Right lobe of liver (tissue), 4 donors: ENCODE measurements at regions not wholly inside any gene's neighbourhood (a gene's known extent, or its start where the extent isn't known, plus 50 kb on each side); places are given as distances from the start of the nearest gene placed in this dataset.

Experiments
- POLR2A ChIP-seq: fragments of 450-650 bp; IDR thresholded peaks from one replicate; pipeline ENCODE4 v1.6.1; 2017; ENCODE audit warnings: antibody characterized with exemption, mild to moderate bottlenecking
- TF ChIP-seq, protein P1 (sequence below), 4 donors: fragments of 200-600 bp in 3 of 4; fragments of 450-650 bp in 1 of 4; IDR thresholded peaks; one replicate each; pipeline versions ENCODE4 v1.5.1 to v1.8.0; 2016 to 2022; ENCODE audit warnings: antibody characterized with exemption in 4 of 4, mild to moderate bottlenecking in 2 of 4
- donor health status: DM: no; HTN: no; CAD: no.
- donor health status: DM: no; HTN: no; CAD: no.
- donor health status: DM: no; HTN: yes; CAD: no.

DNA sequence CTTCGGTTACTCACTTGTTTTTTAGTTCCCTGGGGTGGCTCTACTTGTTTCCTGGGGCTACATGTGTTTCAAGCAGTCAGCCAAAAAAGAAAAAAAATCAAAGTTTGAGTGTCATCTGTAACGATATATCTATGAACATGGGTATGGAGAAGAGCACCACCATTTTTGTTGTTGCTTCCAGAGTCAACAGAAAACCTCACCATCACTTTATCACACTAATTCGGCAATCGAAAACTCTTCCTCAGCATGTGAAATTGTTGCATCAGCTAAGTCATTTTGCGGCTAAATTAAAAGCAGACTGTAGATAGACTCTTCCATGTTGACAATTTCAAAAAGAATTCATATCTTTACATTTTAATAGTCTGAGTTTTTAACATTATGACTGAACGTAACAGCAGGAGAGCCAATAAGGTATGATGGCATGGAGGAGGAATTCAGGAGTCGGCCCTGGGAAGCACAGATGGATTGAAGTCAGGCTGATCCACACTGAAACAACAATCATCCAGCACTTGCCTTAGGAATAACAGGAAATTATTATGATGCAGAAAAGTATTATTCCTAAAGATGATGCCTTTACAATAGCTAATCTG lies 455.7 kb upstream of the KLF6 start:
- TF ChIP-seq, protein P1, sequence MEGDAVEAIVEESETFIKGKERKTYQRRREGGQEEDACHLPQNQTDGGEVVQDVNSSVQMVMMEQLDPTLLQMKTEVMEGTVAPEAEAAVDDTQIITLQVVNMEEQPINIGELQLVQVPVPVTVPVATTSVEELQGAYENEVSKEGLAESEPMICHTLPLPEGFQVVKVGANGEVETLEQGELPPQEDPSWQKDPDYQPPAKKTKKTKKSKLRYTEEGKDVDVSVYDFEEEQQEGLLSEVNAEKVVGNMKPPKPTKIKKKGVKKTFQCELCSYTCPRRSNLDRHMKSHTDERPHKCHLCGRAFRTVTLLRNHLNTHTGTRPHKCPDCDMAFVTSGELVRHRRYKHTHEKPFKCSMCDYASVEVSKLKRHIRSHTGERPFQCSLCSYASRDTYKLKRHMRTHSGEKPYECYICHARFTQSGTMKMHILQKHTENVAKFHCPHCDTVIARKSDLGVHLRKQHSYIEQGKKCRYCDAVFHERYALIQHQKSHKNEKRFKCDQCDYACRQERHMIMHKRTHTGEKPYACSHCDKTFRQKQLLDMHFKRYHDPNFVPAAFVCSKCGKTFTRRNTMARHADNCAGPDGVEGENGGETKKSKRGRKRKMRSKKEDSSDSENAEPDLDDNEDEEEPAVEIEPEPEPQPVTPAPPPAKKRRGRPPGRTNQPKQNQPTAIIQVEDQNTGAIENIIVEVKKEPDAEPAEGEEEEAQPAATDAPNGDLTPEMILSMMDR (IDR thresholded peaks at IDR 0.05): no peak
- TF ChIP-seq POLR2A: no peak
